ENCODE measurements at regions not wholly inside any gene's neighbourhood (a gene's known extent, or its start where the extent isn't known, plus 50 kb on each side); places are given as distances from the start of the nearest gene placed in this dataset.

GRCh38 chr13:65756071-65756671 is 1474.0 kb downstream of the PCDH9 start:
- Histone ChIP-seq H3K27me3 (no peaks in the 10 kb centered on the region), H3K9me3 (peaks cover 36% of the 10 kb centered on the region), H3K9ac (no peak overlapping the region), H4K20me1 (no peaks in the 10 kb centered on the region), H3K4me3 (no peak overlapping the region), H3K4me1 (no peaks in the 10 kb centered on the region), H3K27ac (no peak overlapping the region), H3K4me2 (no peak overlapping the region), H3K36me3 (no peaks in the 10 kb centered on the region)
- no peak for TF ChIP-seq Cebpa-rat (IDR thresholded peaks at IDR 0.05)

- no peaks in the 10 kb centered on the region for H3K27me3 ChIP-seq
Observed at GRCh38 chr13:65748227-65748626, 1481.9 kb downstream of the PCDH9 start.

GRCh38 chr13:65746406-65746921 is 1483.7 kb downstream of the PCDH9 start:
- Histone ChIP-seq H3K9me3 (no peaks in the 10 kb centered on the region), H4K20me1 (no peaks in the 10 kb centered on the region), H3K4me2 (no peak overlapping the region), H3K4me1 (no peaks in the 10 kb centered on the region), H3K4me3 (no peak overlapping the region), H3K27ac (no peak overlapping the region), H3K9ac (no peak overlapping the region), H3K27me3 (no peaks in the 10 kb centered on the region), H3K36me3 (no peaks in the 10 kb centered on the region)
- no peak for TF ChIP-seq Cebpa-rat (IDR thresholded peaks at IDR 0.05)

More at GRCh38 chr13:65748227-65748626, 1481.9 kb downstream of the PCDH9 start:
- Histone ChIP-seq H4K20me1 (no peaks in the 10 kb centered on the region), H3K4me1 (no peaks in the 10 kb centered on the region), H3K27ac (no peak overlapping the region), H3K9ac (no peak overlapping the region), H3K4me3 (no peak overlapping the region), H3K9me3 (no peaks in the 10 kb centered on the region), H3K36me3 (no peaks in the 10 kb centered on the region), H3K4me2 (no peak overlapping the region)
- TF ChIP-seq Cebpa-rat (IDR thresholded peaks at IDR 0.05), result no peak

DNA sequence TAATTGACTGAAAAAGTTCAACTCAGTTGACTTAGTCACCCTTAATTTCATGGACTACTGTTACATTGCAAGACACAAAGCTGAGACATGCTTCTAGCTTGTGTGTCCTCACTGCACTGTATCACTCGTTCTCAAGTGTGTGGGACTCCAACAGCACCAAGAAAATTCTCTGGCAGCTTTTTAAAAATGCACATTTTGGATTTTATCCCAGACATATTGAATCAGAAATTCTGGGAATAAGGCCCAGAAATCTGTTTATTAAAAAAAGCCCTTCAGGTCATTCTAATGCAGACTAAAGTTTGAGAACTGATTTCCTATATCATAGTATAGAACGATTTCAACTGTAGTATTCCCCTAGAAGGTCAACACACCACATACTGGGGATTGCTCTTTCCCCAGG is 1485.3 kb downstream of the PCDH9 start:
- no peak for TF ChIP-seq Cebpa-rat (IDR thresholded peaks at IDR 0.05)
- Histone ChIP-seq H3K9ac (no peak overlapping the region), H3K9me3 (no peaks in the 10 kb centered on the region), H3K4me2 (no peak overlapping the region), H3K36me3 (no peaks in the 10 kb centered on the region), H3K4me1 (no peaks in the 10 kb centered on the region), H3K27me3 (no peaks in the 10 kb centered on the region), H4K20me1 (no peaks in the 10 kb centered on the region), H3K4me3 (no peak overlapping the region), H3K27ac (no peak overlapping the region)

GRCh38 chr13:65733110-65733509 is 1497.0 kb downstream of the PCDH9 start:
- Histone ChIP-seq H3K9me3 (no peaks in the 10 kb centered on the region), H4K20me1 (no peaks in the 10 kb centered on the region), H3K27me3 (no peaks in the 10 kb centered on the region), H3K4me1 (no peaks in the 10 kb centered on the region), H3K4me3 (no peak overlapping the region), H3K4me2 (no peak overlapping the region), H3K27ac (no peak overlapping the region), H3K9ac (no peak overlapping the region), H3K36me3 (no peaks in the 10 kb centered on the region)
- TF ChIP-seq Cebpa-rat (IDR thresholded peaks at IDR 0.05), result no peak

DNA sequence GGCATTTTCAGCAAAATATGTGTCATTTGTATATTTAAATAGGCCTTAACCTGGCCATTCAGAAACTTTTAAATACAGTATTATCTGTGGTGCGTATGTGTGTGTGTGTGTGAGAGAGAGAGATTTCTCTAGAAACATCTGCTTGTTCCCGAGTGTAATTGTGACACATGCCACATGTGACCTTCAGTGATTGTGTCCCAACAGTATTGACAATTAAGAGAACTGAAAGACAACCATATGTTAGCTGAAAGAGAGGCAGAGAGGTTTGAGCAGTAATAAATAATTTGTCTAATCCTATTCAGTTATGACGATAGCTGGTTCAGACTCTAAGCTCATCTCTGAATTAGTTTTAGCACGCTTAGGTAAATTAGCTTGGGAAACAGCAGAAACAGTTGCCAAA is 1503.1 kb downstream of the PCDH9 start:
- Histone ChIP-seq H3K36me3 (no peaks in the 10 kb centered on the region), H3K27me3 (no peaks in the 10 kb centered on the region), H3K9me3 (no peaks in the 10 kb centered on the region), H3K27ac (no peak overlapping the region), H3K4me1 (no peaks in the 10 kb centered on the region), H3K9ac (no peak overlapping the region), H3K4me3 (no peak overlapping the region), H4K20me1 (no peaks in the 10 kb centered on the region), H3K4me2 (no peak overlapping the region)
- TF ChIP-seq Cebpa-rat (IDR thresholded peaks at IDR 0.05), result no peak

DNA sequence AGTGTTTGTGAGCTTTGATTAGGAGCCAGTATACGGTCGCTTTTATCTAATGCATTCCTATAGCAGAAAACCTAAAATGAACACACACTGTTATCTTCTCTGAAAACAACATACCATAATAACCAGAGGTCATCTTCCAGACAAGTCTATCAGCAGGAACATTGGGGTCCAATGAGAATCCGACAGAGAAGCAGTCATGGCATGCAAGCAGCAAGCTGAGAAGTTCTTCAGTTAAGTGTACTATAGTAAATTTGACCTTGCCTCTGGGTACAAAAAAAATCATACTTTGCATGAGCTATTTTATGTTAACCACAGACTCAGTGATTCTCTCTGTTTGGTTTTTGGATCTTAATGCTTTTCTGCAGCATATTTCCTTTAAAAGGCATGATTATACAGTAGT is 1505.1 kb downstream of the PCDH9 start:
- no peak for TF ChIP-seq Cebpa-rat (IDR thresholded peaks at IDR 0.05)
- no peak overlapping the region for H3K4me3 ChIP-seq

DNA sequence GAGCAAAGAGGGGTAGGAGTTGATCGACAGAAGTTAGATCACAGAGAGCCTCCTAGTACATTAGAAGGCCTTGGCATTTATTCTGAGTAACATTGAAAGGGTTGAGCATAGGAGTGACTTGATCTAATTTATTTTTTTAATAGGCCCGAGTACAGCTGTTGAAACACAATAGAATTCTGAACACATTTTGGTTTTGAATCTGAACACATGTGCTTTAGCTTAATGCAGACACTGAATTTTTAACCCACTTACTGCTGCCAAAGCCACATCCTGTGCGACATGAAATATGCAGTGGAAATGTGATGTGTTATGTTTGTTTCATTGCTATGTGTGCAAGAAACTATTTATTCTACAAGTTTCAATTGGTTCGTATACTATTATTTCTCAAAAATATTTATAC is 1505.9 kb downstream of the PCDH9 start:
- H3K36me3 ChIP-seq, result no peaks in the 10 kb centered on the region
- H3K9ac ChIP-seq, result no peak overlapping the region

More for the DNA sequence above, 1505.1 kb downstream of the PCDH9 start:
- H3K4me1 ChIP-seq, result no peaks in the 10 kb centered on the region
- no peaks in the 10 kb centered on the region for H3K9me3 ChIP-seq
- H3K36me3 ChIP-seq, result no peaks in the 10 kb centered on the region
- H3K9ac ChIP-seq, result no peak overlapping the region
- H3K27ac ChIP-seq, result no peak overlapping the region
- no peak overlapping the region for H3K4me2 ChIP-seq
- no peaks in the 10 kb centered on the region for H3K27me3 ChIP-seq
- H4K20me1 ChIP-seq, result no peaks in the 10 kb centered on the region

DNA sequence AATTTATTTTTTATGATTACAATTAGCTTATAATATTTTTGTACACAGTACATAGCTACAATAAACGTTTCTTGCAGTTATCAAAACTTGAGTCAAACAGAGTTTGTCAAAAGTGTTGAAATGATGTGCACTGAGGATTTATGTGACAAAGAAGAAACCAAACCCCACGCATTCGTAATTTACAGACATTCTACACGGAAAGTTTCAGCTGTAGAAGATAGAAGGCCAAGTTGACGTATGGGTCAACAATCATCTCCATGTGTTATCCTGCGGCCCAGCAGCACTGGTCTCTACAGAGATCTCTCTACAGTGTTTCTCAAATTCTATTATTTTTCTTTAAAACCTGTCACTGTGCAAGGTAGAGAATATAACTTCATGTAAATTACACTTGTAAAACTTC is 1507.6 kb downstream of the PCDH9 start:
- no peak for TF ChIP-seq Cebpa-rat (IDR thresholded peaks at IDR 0.05)
- Histone ChIP-seq H3K4me3 (no peak overlapping the region), H3K36me3 (no peaks in the 10 kb centered on the region), H3K27ac (no peak overlapping the region), H3K4me2 (no peak overlapping the region), H3K9me3 (no peaks in the 10 kb centered on the region; the same call in 1 of the 2 replicates), H3K9ac (no peak overlapping the region), H3K4me1 (no peaks in the 10 kb centered on the region), H4K20me1 (no peaks in the 10 kb centered on the region), H3K27me3 (no peaks in the 10 kb centered on the region)

More for the DNA sequence above, 1505.9 kb downstream of the PCDH9 start:
- Histone ChIP-seq H4K20me1 (no peaks in the 10 kb centered on the region), H3K4me2 (no peak overlapping the region), H3K4me1 (no peaks in the 10 kb centered on the region), H3K27me3 (no peaks in the 10 kb centered on the region), H3K4me3 (no peak overlapping the region), H3K9me3 (no peaks in the 10 kb centered on the region), H3K27ac (no peak overlapping the region)
- no peak for TF ChIP-seq Cebpa-rat (IDR thresholded peaks at IDR 0.05)

DNA sequence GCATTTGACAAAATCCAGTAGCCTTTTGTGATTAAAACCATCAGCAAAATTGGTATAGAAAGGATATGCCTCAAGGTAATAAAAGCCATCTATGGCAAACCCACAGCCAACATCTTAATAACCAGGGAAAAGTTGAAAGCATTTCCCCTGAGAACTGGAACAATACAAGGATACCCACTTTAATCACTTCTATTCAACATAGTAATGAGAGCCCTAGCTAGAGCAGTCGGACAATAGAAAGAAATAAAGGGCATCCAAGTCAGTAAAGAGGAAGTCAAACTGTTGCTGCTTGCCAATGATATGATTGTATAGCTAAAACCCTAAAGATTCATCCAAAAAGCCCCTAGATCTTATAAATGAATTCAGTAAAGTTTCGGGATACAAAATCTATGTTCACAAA is 1510.3 kb downstream of the PCDH9 start:
- Histone ChIP-seq H3K9me3 (no peaks in the 10 kb centered on the region; the same call in 1 of the 2 replicates), H3K27me3 (no peaks in the 10 kb centered on the region), H4K20me1 (no peaks in the 10 kb centered on the region), H3K27ac (no peak overlapping the region), H3K9ac (no peak overlapping the region), H3K36me3 (no peaks in the 10 kb centered on the region), H3K4me2 (no peak overlapping the region), H3K4me1 (no peaks in the 10 kb centered on the region), H3K4me3 (no peak overlapping the region)
- TF ChIP-seq Cebpa-rat (IDR thresholded peaks at IDR 0.05), result no peak

GRCh38 chr13:65710514-65710913 is 1519.6 kb downstream of the PCDH9 start:
- Histone ChIP-seq H3K36me3 (no peaks in the 10 kb centered on the region), H3K9me3 (no peaks in the 10 kb centered on the region), H3K27me3 (no peaks in the 10 kb centered on the region), H3K4me1 (no peaks in the 10 kb centered on the region), H4K20me1 (no peaks in the 10 kb centered on the region), H3K4me3 (no peak overlapping the region), H3K4me2 (no peak overlapping the region), H3K9ac (no peak overlapping the region), H3K27ac (no peak overlapping the region)
- no peak for TF ChIP-seq Cebpa-rat (IDR thresholded peaks at IDR 0.05)

Data from BLaER1 (cell line).